ENCODE measurements at regions not wholly inside any gene's neighbourhood (a gene's known extent, or its start where the extent isn't known, plus 50 kb on each side); places are given as distances from the start of the nearest gene placed in this dataset.
"Not testable (repeated sequence)": the region's sequence is repeated elsewhere in the genome, so short reads cannot be mapped to it uniquely, and the experiment has no call there.

GRCh38 chr6:159522877-159523547 is 170.0 kb downstream of the SOD2 start:
- no peak for DNase-seq (ENCODE audit: low read depth)

GRCh38 chr6:159521962-159522361 is 171.1 kb downstream of the SOD2 start:
- no peak for DNase-seq (ENCODE audit: low read depth)

- no peak for DNase-seq (ENCODE audit: low read depth)
Measured at GRCh38 chr6:159520002-159520401, 173.0 kb downstream of the SOD2 start.

GRCh38 chr6:159515811-159516210 is 177.2 kb downstream of the SOD2 start:
- DNase-seq (ENCODE audit: low read depth), result not testable (repeated sequence)

- no peak for DNase-seq (ENCODE audit: low read depth)
Measured at GRCh38 chr6:159513914-159514313, 179.1 kb downstream of the SOD2 start.

- no peak for DNase-seq (ENCODE audit: low read depth)
Measured at GRCh38 chr6:159513074-159513720, 179.8 kb downstream of the SOD2 start.

GRCh38 chr6:159512571-159512970 is 180.5 kb downstream of the SOD2 start:
- DNase-seq (ENCODE audit: low read depth), result no peak

- DNase-seq (ENCODE audit: low read depth), result no peak
Measured at GRCh38 chr6:159512104-159512503, 180.9 kb downstream of the SOD2 start.

GRCh38 chr6:159510141-159510540 is 182.9 kb downstream of the SOD2 start:
- DNase-seq (ENCODE audit: low read depth), result no peak

GRCh38 chr6:159508931-159509330 is 184.1 kb downstream of the SOD2 start:
- DNase-seq (ENCODE audit: low read depth), result no peak

- no peak for DNase-seq (ENCODE audit: low read depth)
Measured at GRCh38 chr6:159506048-159506447, 187.0 kb downstream of the SOD2 start.

GRCh38 chr6:159505140-159505922 is 187.7 kb downstream of the SOD2 start:
- no peak for DNase-seq (ENCODE audit: low read depth)

GRCh38 chr6:159501558-159501957 is 191.5 kb downstream of the SOD2 start:
- DNase-seq (ENCODE audit: low read depth), result no peak

GRCh38 chr6:159499034-159499433 is 194.0 kb downstream of the SOD2 start:
- DNase-seq (ENCODE audit: low read depth), result no peak

- no peak for DNase-seq (ENCODE audit: low read depth)
Measured at GRCh38 chr6:159494586-159494972, 198.5 kb downstream of the SOD2 start.

GRCh38 chr6:159493898-159494585 is 199.0 kb downstream of the SOD2 start:
- no peak for DNase-seq (ENCODE audit: low read depth)

- no peak for DNase-seq (ENCODE audit: low read depth)
Measured at GRCh38 chr6:159493231-159493897, 199.7 kb downstream of the SOD2 start.

GRCh38 chr6:159490298-159490937 is 202.6 kb downstream of the SOD2 start:
- DNase-seq (ENCODE audit: low read depth), result no peak

GRCh38 chr6:159487636-159488035 is 205.4 kb downstream of the SOD2 start:
- DNase-seq (ENCODE audit: low read depth), result no peak

- no peak for DNase-seq (ENCODE audit: low read depth)
Measured at GRCh38 chr6:159483259-159483658, 209.8 kb downstream of the SOD2 start.

- DNase-seq (ENCODE audit: low read depth), result no peak
Measured at GRCh38 chr6:159481897-159482296, 211.1 kb downstream of the SOD2 start.

Data from HS-27A (cell line).